ENCODE measurements at regions not wholly inside any gene's neighbourhood (a gene's known extent, or its start where the extent isn't known, plus 50 kb on each side); places are given as distances from the start of the nearest gene placed in this dataset.

- TF ChIP-seq, protein P1, sequence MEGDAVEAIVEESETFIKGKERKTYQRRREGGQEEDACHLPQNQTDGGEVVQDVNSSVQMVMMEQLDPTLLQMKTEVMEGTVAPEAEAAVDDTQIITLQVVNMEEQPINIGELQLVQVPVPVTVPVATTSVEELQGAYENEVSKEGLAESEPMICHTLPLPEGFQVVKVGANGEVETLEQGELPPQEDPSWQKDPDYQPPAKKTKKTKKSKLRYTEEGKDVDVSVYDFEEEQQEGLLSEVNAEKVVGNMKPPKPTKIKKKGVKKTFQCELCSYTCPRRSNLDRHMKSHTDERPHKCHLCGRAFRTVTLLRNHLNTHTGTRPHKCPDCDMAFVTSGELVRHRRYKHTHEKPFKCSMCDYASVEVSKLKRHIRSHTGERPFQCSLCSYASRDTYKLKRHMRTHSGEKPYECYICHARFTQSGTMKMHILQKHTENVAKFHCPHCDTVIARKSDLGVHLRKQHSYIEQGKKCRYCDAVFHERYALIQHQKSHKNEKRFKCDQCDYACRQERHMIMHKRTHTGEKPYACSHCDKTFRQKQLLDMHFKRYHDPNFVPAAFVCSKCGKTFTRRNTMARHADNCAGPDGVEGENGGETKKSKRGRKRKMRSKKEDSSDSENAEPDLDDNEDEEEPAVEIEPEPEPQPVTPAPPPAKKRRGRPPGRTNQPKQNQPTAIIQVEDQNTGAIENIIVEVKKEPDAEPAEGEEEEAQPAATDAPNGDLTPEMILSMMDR (conservative IDR thresholded peaks at IDR 0.05; ENCODE audit: low read depth, low read length) = no peak
- TF ChIP-seq BHLHE40 (IDR thresholded peaks at IDR 0.05; ENCODE audit: low read depth, low read length) = no peak
- no peak for TF ChIP-seq POLR2A (IDR thresholded peaks at IDR 0.05; ENCODE audit: low read depth, low read length)
- TF ChIP-seq, protein P2, sequence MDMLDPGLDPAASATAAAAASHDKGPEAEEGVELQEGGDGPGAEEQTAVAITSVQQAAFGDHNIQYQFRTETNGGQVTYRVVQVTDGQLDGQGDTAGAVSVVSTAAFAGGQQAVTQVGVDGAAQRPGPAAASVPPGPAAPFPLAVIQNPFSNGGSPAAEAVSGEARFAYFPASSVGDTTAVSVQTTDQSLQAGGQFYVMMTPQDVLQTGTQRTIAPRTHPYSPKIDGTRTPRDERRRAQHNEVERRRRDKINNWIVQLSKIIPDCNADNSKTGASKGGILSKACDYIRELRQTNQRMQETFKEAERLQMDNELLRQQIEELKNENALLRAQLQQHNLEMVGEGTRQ (IDR thresholded peaks at IDR 0.05; ENCODE audit: low read depth, low read length) = no peak
- TF ChIP-seq RFX5 (IDR thresholded peaks at IDR 0.05; ENCODE audit: low read depth, low read length) = no peak
- TF ChIP-seq RCOR1 (IDR thresholded peaks at IDR 0.05; ENCODE audit: insufficient replicate concordance, low read length) = no peak
- no peak for TF ChIP-seq RAD21 (IDR thresholded peaks at IDR 0.05; ENCODE audit: low read length)
These were observed 1591.6 kb upstream of the MIR17HG start for GRCh38 chr13:89755729-89756492.

All from IMR-90 (cell line).